OCI-LY1 (cell line): ENCODE measurements at regions not wholly inside any gene's neighbourhood (a gene's known extent, or its start where the extent isn't known, plus 50 kb on each side); places are given as distances from the start of the nearest gene placed in this dataset.

Experiments used
- EZH2 ChIP-seq: fragments of 200-600 bp; sonication (generic), shearing (Covaris generic); IDR thresholded peaks from 2 replicates; pipeline ENCODE4 v1.8.0; 2017; ENCODE audit warnings: borderline replicate concordance, mixed run types, mild to moderate bottlenecking, antibody characterized with exemption, low read length, moderate library complexity, mixed read lengths
- TF ChIP-seq, protein P1 (sequence below): fragments of 200-600 bp; sonication (generic), shearing (Covaris generic); IDR thresholded peaks from 2 replicates; pipeline ENCODE4 v1.5.1; 2017; ENCODE audit warnings: mild to moderate bottlenecking, antibody characterized with exemption, low read length, moderate library complexity, mixed read lengths

DNA sequence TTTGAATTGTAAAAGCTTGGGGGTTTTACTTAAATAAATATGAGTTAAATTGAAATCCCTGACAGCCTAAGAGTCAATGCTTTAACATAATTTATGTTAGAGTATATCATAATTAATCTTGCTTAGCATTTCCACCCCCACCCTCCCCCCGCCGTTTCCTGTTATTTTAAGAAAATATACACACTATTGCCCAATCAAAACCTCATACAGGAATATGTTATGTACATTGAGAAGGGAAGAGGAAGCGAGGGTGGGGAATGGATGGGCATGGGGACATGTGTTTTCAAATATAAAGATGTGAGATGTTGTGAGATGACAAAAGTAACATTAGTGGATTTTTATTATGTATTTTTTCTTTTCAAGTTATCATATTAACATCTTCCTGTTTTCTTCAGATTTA lies 561.1 kb upstream of the MEF2C start:
- TF ChIP-seq, protein P1, sequence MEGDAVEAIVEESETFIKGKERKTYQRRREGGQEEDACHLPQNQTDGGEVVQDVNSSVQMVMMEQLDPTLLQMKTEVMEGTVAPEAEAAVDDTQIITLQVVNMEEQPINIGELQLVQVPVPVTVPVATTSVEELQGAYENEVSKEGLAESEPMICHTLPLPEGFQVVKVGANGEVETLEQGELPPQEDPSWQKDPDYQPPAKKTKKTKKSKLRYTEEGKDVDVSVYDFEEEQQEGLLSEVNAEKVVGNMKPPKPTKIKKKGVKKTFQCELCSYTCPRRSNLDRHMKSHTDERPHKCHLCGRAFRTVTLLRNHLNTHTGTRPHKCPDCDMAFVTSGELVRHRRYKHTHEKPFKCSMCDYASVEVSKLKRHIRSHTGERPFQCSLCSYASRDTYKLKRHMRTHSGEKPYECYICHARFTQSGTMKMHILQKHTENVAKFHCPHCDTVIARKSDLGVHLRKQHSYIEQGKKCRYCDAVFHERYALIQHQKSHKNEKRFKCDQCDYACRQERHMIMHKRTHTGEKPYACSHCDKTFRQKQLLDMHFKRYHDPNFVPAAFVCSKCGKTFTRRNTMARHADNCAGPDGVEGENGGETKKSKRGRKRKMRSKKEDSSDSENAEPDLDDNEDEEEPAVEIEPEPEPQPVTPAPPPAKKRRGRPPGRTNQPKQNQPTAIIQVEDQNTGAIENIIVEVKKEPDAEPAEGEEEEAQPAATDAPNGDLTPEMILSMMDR: no peak
- no peak for TF ChIP-seq EZH2
